WERI-Rb-1 (cell line): ENCODE measurements at regions not wholly inside any gene's neighbourhood (a gene's known extent, or its start where the extent isn't known, plus 50 kb on each side); places are given as distances from the start of the nearest gene placed in this dataset.
"Not testable (repeated sequence)": the region's sequence is repeated elsewhere in the genome, so short reads cannot be mapped to it uniquely, and the experiment has no call there.

ENCODE experiments used
- DNase-seq: peaks from one replicate; pipeline ENCODE4 v3.0.0-alpha.2; 2020
- H3K27ac ChIP-seq: fragments of 250-450 bp; sonication (Bioruptor Pico); 2 replicates; pipeline ENCODE4 v1.5.1; 2020; ENCODE audit warnings: mild to moderate bottlenecking, moderate library complexity
- H3K27me3 ChIP-seq: fragments of 250-450 bp; sonication (Bioruptor Pico); 2 replicates; pipeline ENCODE4 v1.5.1; 2021; ENCODE audit warnings: mild to moderate bottlenecking, low read depth, moderate library complexity; ENCODE audit not compliant: insufficient read depth, severe bottlenecking
- H3K36me3 ChIP-seq: fragments of 250-450 bp; sonication (Bioruptor Pico); 2 replicates; pipeline ENCODE4 v1.5.1; 2020; ENCODE audit warnings: mild to moderate bottlenecking, moderate library complexity
- H3K4me3 ChIP-seq: 2 replicates; pipeline ENCODE4 v1.5.1; 2011; ENCODE audit warnings: low read depth, mild to moderate bottlenecking, control low read depth, low read length
- H3K9me3 ChIP-seq: fragments of 250-450 bp; sonication (Bioruptor Pico); 2 replicates; pipeline ENCODE4 v1.5.1; 2021; ENCODE audit warnings: mild to moderate bottlenecking, moderate library complexity; ENCODE audit not compliant: severe bottlenecking
- TF ChIP-seq, protein P1 (sequence below): IDR thresholded peaks from 2 replicates; pipeline ENCODE4 v1.5.1; 2011; ENCODE audit warnings: low read depth, mild to moderate bottlenecking, control low read depth, inconsistent platforms, low read length

DNA sequence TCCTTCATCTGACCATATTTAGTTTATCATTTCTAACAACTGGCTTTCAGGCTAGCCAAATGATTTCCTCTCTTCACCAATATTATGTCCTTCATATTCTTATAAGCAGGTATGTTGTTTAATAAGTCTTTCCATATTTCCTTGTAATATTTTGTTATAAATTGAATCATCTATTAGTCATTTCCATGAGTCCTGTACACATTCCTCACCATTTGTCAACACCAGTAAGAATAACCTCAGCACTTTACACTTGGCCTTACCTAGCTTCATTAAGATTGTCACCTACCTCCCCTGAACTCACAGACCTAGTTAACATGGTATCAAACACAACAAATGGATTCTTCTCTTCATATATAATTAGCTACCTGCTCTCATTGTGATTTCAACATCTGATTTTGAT, 282.3 kb downstream of the SEMA3D start:
- DNase-seq, result no peak
- H3K27ac ChIP-seq, result no peak overlapping the region

DNA sequence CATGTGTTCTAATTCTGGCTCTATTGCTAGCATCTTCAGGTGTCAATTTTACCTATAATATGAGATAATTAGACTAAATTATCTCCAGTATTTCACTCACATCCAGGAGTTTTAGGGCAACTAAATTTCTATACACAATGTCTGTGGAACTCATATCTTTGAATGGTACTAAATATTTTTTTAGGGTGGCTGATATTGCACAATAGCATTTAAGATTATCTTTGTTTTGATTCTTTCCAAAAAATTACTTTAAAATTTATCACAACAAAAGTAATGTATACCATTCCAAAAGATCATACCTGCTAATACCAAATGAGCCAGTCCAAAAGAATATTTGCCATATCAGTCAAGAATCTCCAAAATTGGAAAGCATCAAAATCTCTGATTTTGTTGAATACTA, 285.5 kb downstream of the SEMA3D start:
- Histone ChIP-seq H3K9me3 (no peaks in the 10 kb centered on the region), H3K4me3 (no peak overlapping the region), H3K27ac (no peak overlapping the region), H3K36me3 (no peaks in the 10 kb centered on the region), H3K27me3 (no peaks in the 10 kb centered on the region)
- TF ChIP-seq, protein P1, sequence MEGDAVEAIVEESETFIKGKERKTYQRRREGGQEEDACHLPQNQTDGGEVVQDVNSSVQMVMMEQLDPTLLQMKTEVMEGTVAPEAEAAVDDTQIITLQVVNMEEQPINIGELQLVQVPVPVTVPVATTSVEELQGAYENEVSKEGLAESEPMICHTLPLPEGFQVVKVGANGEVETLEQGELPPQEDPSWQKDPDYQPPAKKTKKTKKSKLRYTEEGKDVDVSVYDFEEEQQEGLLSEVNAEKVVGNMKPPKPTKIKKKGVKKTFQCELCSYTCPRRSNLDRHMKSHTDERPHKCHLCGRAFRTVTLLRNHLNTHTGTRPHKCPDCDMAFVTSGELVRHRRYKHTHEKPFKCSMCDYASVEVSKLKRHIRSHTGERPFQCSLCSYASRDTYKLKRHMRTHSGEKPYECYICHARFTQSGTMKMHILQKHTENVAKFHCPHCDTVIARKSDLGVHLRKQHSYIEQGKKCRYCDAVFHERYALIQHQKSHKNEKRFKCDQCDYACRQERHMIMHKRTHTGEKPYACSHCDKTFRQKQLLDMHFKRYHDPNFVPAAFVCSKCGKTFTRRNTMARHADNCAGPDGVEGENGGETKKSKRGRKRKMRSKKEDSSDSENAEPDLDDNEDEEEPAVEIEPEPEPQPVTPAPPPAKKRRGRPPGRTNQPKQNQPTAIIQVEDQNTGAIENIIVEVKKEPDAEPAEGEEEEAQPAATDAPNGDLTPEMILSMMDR, result no peak
- no peak for DNase-seq

More for the DNA sequence above, 282.3 kb downstream of the SEMA3D start:
- no peaks in the 10 kb centered on the region for H3K9me3 ChIP-seq
- no peaks in the 10 kb centered on the region for H3K27me3 ChIP-seq
- H3K4me3 ChIP-seq, result no peak overlapping the region
- TF ChIP-seq, protein P1, result no peak
- no peaks in the 10 kb centered on the region for H3K36me3 ChIP-seq

DNA sequence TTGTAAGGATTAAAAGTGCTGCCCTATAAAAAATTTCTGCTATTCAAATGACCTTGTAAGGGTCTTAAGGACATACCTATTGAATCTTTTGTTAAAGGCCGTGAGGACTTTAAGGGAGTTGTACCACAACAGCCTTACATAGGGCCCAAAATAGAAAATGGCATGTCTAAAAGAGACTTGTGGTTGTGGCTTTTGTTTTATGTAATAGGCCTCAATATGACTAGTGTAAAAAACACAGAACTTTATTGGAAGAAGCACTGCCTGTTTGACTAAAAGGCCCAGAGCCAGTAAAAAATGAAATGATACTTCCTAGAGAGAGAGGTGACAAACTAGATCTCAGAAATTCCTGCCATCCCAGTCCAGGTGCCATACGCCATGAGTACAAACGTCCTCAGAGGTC, 286.6 kb downstream of the SEMA3D start:
- TF ChIP-seq, protein P1, result no peak
- H3K9me3 ChIP-seq, result no peaks in the 10 kb centered on the region

DNA sequence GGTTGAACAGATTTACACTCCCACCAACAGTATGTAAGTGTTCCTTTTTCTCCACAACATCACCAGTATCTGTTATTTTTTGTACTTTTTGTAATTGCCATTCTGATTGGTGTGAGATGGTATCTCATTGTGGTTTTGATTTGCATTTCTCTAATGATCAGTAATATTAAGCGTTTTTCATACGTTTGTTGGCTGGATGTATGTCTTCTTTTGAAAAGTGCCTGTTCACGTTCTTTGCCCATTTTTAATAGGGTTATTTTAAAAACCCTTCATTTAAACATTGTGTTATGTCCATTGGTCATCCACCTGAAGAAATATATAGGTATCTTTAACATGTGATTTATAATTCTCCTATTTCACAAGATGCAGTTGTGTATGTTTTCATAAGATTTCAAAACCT, 291.3 kb downstream of the SEMA3D start:
- no peak overlapping the region for H3K4me3 ChIP-seq
- H3K36me3 ChIP-seq, result no peaks in the 10 kb centered on the region
- TF ChIP-seq, protein P1, result no peak
- no peaks in the 10 kb centered on the region for H3K27me3 ChIP-seq
- DNase-seq, result no peak
- no peak overlapping the region for H3K27ac ChIP-seq
- no peaks in the 10 kb centered on the region for H3K9me3 ChIP-seq

More for the DNA sequence above, 286.6 kb downstream of the SEMA3D start:
- Histone ChIP-seq H3K36me3 (no peaks in the 10 kb centered on the region), H3K27ac (no peak overlapping the region), H3K4me3 (no peak overlapping the region), H3K27me3 (no peaks in the 10 kb centered on the region)
- no peak for DNase-seq

GRCh38 chr7:84883570-84883969, 303.3 kb downstream of the SEMA3D start:
- H3K9me3 ChIP-seq, H3K36me3 ChIP-seq, H3K27me3 ChIP-seq, H3K27ac ChIP-seq, DNase-seq, H3K4me3 ChIP-seq: not testable (repeated sequence)

GRCh38 chr7:84880326-84880997, 306.4 kb downstream of the SEMA3D start:
- H3K36me3 ChIP-seq, DNase-seq, H3K27ac ChIP-seq, H3K27me3 ChIP-seq, H3K4me3 ChIP-seq, H3K9me3 ChIP-seq: not testable (repeated sequence)

- H3K27ac ChIP-seq, result no peak overlapping the region
- no peaks in the 10 kb centered on the region for H3K36me3 ChIP-seq
- H3K9me3 ChIP-seq, result no peaks in the 10 kb centered on the region
- DNase-seq, result no peak
- H3K27me3 ChIP-seq, result no peaks in the 10 kb centered on the region
- H3K4me3 ChIP-seq, result no peak overlapping the region
- TF ChIP-seq, protein P1, result no peak
Measured at GRCh38 chr7:84879570-84880325, 307.1 kb downstream of the SEMA3D start.
